HFFc6 (cell line): ENCODE measurements at regions not wholly inside any gene's neighbourhood (a gene's known extent, or its start where the extent isn't known, plus 50 kb on each side); places are given as distances from the start of the nearest gene placed in this dataset.

Source experiments
- DNase-seq: peaks from one replicate; pipeline ENCODE4 v3.0.0-alpha.2; 2018
- H3K27ac Mint-ChIP-seq: 2 replicates; pipeline ENCODE4 v1.8.0; 2020; ENCODE audit warnings: mild to moderate bottlenecking, mixed read lengths
- H3K27me3 Mint-ChIP-seq: 2 replicates; pipeline ENCODE4 v1.8.0; 2021; ENCODE audit warnings: mild to moderate bottlenecking, moderate library complexity, mixed read lengths; ENCODE audit not compliant: insufficient read depth
- H3K36me3 Mint-ChIP-seq: 2 replicates; pipeline ENCODE4 v1.8.0; 2021; ENCODE audit warnings: low read depth, mixed read lengths
- H3K4me1 Mint-ChIP-seq: 2 replicates; pipeline ENCODE4 v1.8.0; 2020; ENCODE audit warnings: low read depth, mixed read lengths
- H3K4me3 Mint-ChIP-seq: 2 replicates; pipeline ENCODE4 v1.8.0; 2020; ENCODE audit warnings: mild to moderate bottlenecking, moderate library complexity, mixed read lengths
- H3K9me3 Mint-ChIP-seq: 2 replicates; pipeline ENCODE4 v1.8.0; 2020; ENCODE audit warnings: mild to moderate bottlenecking, mixed read lengths
- TF ChIP-seq, protein P1 (sequence below): fragments of 200-600 bp; sonication (generic); IDR thresholded peaks from 2 replicates; pipeline ENCODE4 v1.5.0; 2021; ENCODE audit warnings: antibody characterized with exemption, mild to moderate bottlenecking

DNA sequence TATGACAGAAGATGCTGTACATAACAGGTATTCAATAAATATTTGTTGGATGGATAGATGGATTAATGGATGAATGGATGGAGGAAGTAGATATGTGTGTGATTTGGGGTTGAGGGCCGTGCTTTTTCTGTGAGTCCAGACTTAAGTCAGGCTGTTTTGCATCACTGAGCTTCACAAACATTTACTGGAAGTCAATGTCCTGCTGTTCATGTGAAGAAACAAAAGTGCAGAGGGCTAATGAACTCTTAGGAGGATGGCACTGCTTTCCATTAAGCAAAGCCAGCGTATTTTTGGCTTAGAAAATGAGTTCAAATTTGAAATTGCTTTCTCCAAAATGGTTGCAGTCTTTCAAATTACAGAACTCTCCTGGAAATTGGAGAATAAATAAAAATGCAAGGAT is 260.6 kb upstream of the SASH1 start:
- Mint-ChIP-seq H3K36me3 (no peaks in the 10 kb centered on the region), H3K4me1 (no peaks in the 10 kb centered on the region; the same call in 1 of the 2 replicates), H3K4me3 (no peak overlapping the region), H3K27me3 (peaks cover 6% of the 10 kb centered on the region; the same call in 1 of the 2 replicates), H3K9me3 (no peaks in the 10 kb centered on the region), H3K27ac (no peak overlapping the region)
- TF ChIP-seq, protein P1, sequence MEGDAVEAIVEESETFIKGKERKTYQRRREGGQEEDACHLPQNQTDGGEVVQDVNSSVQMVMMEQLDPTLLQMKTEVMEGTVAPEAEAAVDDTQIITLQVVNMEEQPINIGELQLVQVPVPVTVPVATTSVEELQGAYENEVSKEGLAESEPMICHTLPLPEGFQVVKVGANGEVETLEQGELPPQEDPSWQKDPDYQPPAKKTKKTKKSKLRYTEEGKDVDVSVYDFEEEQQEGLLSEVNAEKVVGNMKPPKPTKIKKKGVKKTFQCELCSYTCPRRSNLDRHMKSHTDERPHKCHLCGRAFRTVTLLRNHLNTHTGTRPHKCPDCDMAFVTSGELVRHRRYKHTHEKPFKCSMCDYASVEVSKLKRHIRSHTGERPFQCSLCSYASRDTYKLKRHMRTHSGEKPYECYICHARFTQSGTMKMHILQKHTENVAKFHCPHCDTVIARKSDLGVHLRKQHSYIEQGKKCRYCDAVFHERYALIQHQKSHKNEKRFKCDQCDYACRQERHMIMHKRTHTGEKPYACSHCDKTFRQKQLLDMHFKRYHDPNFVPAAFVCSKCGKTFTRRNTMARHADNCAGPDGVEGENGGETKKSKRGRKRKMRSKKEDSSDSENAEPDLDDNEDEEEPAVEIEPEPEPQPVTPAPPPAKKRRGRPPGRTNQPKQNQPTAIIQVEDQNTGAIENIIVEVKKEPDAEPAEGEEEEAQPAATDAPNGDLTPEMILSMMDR: no peak
- DNase-seq: no peak

DNA sequence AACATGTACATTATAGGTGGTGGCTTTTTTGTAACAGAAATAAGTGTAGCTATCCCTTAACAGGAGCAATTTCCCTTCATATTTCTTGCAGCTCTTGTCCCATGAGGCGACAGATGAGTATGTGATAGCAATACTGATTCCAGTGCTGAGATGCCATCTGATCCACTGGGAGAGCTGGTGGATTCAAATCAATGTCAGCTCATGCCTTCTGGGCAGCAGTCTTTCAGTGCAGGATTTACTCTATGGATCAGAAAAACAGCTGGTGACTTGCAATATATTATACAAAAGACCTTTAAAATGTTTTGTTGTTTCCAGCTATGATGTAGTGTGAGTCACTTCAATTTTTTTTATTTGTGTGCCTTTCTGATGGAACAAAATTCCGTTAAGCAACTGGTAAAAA is 259.9 kb upstream of the SASH1 start:
- H3K27ac Mint-ChIP-seq: no peak overlapping the region
- DNase-seq: no peak
- H3K36me3 Mint-ChIP-seq: no peaks in the 10 kb centered on the region
- no peaks in the 10 kb centered on the region for H3K9me3 Mint-ChIP-seq
- TF ChIP-seq, protein P1: no peak
- H3K27me3 Mint-ChIP-seq: peaks cover 4% of the 10 kb centered on the region; the same call in 1 of the 2 replicates
- no peak overlapping the region for H3K4me3 Mint-ChIP-seq
- H3K4me1 Mint-ChIP-seq: no peaks in the 10 kb centered on the region; the same call in 1 of the 2 replicates

DNA sequence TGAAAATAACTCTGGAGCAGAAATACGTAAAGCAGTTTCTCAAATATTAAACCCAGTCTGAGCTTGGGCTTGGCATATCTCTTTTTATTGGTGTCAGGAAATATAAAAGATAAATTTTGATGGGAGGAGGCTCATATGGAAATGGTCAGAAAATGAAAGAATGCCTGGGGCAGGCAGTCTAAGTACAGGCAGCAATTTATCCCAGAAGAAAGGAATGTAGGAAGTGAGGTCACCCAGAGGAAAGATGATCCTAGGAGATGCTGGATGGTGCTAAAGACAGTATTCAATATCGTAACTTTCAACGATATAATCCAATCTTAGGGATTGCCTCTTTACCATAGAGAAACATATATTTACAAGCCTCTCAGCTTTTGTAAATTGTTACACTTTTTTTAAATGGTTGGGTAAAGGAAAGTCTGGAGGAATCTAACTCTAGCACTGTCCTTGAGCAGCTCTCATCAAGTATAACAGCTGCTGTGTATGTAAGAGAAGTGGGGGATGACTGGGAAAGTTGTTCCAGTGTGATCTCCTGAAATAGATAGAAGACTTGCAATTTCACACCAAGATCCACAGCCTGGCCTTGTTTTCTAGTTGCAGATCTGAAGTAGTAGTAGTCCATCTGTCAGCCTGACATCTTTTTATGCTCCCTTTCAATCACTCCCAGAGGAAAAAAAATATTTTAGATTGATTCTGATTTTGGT is 256.9 kb upstream of the SASH1 start:
- no peak overlapping the region for H3K27ac Mint-ChIP-seq
- peaks cover 6% of the 10 kb centered on the region; the same call in 1 of the 2 replicates for H3K27me3 Mint-ChIP-seq
- H3K4me1 Mint-ChIP-seq: no peaks in the 10 kb centered on the region; the same call in 1 of the 2 replicates
- H3K9me3 Mint-ChIP-seq: peaks cover 3% of the 10 kb centered on the region
- H3K36me3 Mint-ChIP-seq: no peaks in the 10 kb centered on the region
- no peak overlapping the region for H3K4me3 Mint-ChIP-seq
- TF ChIP-seq, protein P1: no peak
- no peak for DNase-seq

DNA sequence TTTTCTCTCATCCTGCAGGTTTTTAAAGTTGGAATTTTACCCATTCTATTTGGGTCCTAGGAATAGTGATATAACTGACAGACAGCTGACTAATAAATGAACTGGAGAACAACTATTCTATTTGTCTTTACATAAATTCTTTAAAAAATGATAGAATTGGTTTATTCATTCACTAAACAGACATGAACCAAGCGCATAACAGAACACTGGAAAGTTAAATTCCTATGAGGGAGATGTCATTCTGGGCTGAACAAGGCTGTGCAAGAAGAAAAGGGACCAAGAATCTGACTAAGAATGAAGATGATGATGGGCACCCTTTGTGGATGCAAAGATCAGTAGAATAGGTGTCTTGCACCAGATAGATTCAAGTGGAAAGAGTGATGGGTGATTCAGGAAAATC is 256.3 kb upstream of the SASH1 start:
- TF ChIP-seq, protein P1: no peak
- Mint-ChIP-seq H3K4me3 (no peak overlapping the region), H3K27me3 (peaks cover 5% of the 10 kb centered on the region; the same call in 1 of the 2 replicates), H3K4me1 (no peaks in the 10 kb centered on the region; the same call in 1 of the 2 replicates), H3K36me3 (no peaks in the 10 kb centered on the region), H3K27ac (no peak overlapping the region), H3K9me3 (peaks cover 3% of the 10 kb centered on the region)
- no peak for DNase-seq

DNA sequence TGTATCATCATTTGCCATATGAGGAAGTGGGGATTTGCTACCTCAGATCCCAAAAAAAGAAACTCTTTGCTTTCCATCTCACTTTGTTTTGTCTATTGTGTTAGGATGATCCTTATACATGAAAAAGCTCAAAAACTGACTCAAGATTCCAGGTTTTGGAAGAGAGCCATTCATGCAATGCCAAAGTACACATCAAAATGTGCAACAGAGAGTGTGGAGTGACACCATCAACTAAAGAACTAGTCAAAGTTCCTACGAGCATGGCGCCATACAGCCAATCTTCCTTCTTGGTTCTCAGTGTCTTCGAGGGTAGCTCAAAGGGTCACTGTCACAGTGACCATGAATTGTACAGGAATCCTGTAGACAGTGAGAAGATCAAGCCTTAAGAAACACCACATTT is 255.8 kb upstream of the SASH1 start:
- Mint-ChIP-seq H3K36me3 (no peaks in the 10 kb centered on the region), H3K4me3 (no peak overlapping the region), H3K4me1 (no peaks in the 10 kb centered on the region; the same call in 1 of the 2 replicates), H3K9me3 (peaks cover 3% of the 10 kb centered on the region), H3K27me3 (peaks cover 5% of the 10 kb centered on the region; the same call in 1 of the 2 replicates), H3K27ac (no peak overlapping the region)
- DNase-seq: no peak
- TF ChIP-seq, protein P1: no peak
